Lower leg skin (tissue), 4 donors: ENCODE measurements at regions not wholly inside any gene's neighbourhood (a gene's known extent, or its start where the extent isn't known, plus 50 kb on each side); places are given as distances from the start of the nearest gene placed in this dataset.

Experiments used
- DNase-seq, 2 donors: peaks; one replicate each; pipeline ENCODE4 v3.0.0-alpha.2; 2019; ENCODE audit warnings: low spot score in 2 of 2
- H3K4me3 ChIP-seq: fragments of 200-600 bp; sonication (generic); 2 replicates; pipeline ENCODE4 v1.5.1; 2017; ENCODE audit warnings: mild to moderate bottlenecking, low read depth; ENCODE audit not compliant: poor library complexity, severe bottlenecking
- CTCF ChIP-seq, 3 donors: fragments of 450-650 bp; IDR thresholded peaks; one replicate each; pipeline ENCODE4 v1.5.1; 2016; ENCODE audit warnings: antibody characterized with exemption in 3 of 3, mild to moderate bottlenecking in 3 of 3, moderate library complexity in 2 of 3
- POLR2A ChIP-seq, 2 donors: fragments of 450-650 bp; IDR thresholded peaks; one replicate each; pipeline ENCODE4 v1.6.1; 2016 to 2017; ENCODE audit warnings: antibody characterized with exemption in 2 of 2, mild to moderate bottlenecking in 1 of 2, moderate library complexity in 1 of 2
- WGBS, 2 donors: methylation state at CpG; one replicate each; pipeline ENCODE4 v1.1.5; 2018; 5-methylcytosine and 5-hydroxymethylcytosine counted together
- intact Hi-C: fragments of 100-400 bp; cut with DNase I; formaldehyde crosslinking; loops from one replicate; pipeline ENCODE4 v1.15.0; 2023; ENCODE audit warnings: low total_unique reads

GRCh38 chr4:166421556-166422156, 548.6 kb downstream of the TLL1 start:
- intact Hi-C loops = no loop called here
- WGBS, 2 donors = 77 to 91% methylated on average over 2 of the region's 2 CpGs
- no peak for DNase-seq

GRCh38 chr4:166422475-166422874, 549.4 kb downstream of the TLL1 start:
- TF ChIP-seq POLR2A (IDR thresholded peaks at IDR 0.05) (no peak), CTCF (IDR thresholded peaks at IDR 0.05) (no peak)
- WGBS, 2 donors = 83 to 93% methylated on average over 1 of the region's 1 CpG
- no peak overlapping the region for H3K4me3 ChIP-seq
- no peak for DNase-seq
- intact Hi-C loops = no loop called here

More at GRCh38 chr4:166421556-166422156, 548.6 kb downstream of the TLL1 start:
- TF ChIP-seq CTCF (IDR thresholded peaks at IDR 0.05) (no peak), POLR2A (IDR thresholded peaks at IDR 0.05) (no peak)
- H3K4me3 ChIP-seq = no peak overlapping the region

GRCh38 chr4:166426300-166426863, 553.3 kb downstream of the TLL1 start:
- 80 to 85% methylated on average over 2 of the region's 2 CpGs for WGBS, 2 donors
- no peak overlapping the region for H3K4me3 ChIP-seq
- intact Hi-C loops = no loop called here
- TF ChIP-seq POLR2A (IDR thresholded peaks at IDR 0.05) = no peak
- no peak for TF ChIP-seq CTCF (IDR thresholded peaks at IDR 0.05)
- DNase-seq = no peak

GRCh38 chr4:166432125-166432524, 559.1 kb downstream of the TLL1 start:
- DNase-seq = no peak
- intact Hi-C loops = no loop called here
- H3K4me3 ChIP-seq = no peak overlapping the region
- TF ChIP-seq CTCF (IDR thresholded peaks at IDR 0.05) (no peak), POLR2A (IDR thresholded peaks at IDR 0.05) (no peak)

DNA sequence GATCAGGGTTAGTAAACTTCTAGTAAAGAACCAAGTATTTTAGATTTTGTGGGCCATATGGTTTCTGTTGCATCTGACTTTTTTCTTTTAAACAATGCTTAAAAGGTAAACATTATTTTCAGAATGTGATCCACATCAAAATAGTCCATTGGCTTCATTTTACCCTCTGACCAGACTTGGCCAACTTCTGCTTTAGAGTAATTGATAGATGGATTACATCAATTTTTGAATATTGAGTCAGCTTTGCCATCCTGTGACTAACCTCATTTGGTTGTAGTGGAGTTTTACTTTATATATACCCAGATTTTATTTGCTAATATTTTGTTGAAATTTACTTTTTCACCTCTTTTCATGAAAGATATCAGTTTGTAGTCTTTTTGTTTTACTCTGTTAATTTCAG, 559.8 kb downstream of the TLL1 start:
- TF ChIP-seq POLR2A (IDR thresholded peaks at IDR 0.05) = no peak
- no peak overlapping the region for H3K4me3 ChIP-seq
- DNase-seq = no peak
- intact Hi-C loops = no loop called here

DNA sequence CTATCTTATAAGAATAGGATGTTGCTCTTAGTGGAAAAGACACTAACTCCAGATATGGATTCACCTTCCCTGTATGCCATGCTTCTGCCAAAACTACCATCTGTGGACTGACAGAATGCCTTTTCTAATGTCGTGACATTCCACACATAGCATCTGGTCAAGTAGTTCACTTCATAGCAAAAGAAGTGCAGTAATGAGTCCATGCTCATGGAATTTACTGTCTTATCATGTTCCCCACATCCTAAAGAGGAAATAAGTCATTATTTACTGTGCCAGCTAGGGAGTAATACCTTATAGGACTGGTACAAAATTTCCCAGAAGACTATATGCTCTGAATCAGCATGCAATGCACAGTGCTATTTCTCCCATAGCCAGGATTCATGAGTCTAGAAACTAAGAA, 562.4 kb downstream of the TLL1 start:
- TF ChIP-seq CTCF (IDR thresholded peaks at IDR 0.05) (no peak), POLR2A (IDR thresholded peaks at IDR 0.05) (no peak)
- 23 to 36% methylated on average over 1 of the region's 1 CpG for WGBS, 2 donors
- no peak for DNase-seq

More for the DNA sequence above, 562.4 kb downstream of the TLL1 start:
- intact Hi-C loops = no loop called here
- H3K4me3 ChIP-seq = no peak overlapping the region
